Prostate gland (tissue), 2 donors: ENCODE measurements at regions not wholly inside any gene's neighbourhood (a gene's known extent, or its start where the extent isn't known, plus 50 kb on each side); places are given as distances from the start of the nearest gene placed in this dataset.
"Not testable (repeated sequence)": the region's sequence is repeated elsewhere in the genome, so short reads cannot be mapped to it uniquely, and the experiment has no call there.

ENCODE experiments used
- POLR2A ChIP-seq: fragments of 450-650 bp; IDR thresholded peaks from one replicate; pipeline ENCODE4 v1.6.1; 2016; ENCODE audit warnings: antibody characterized with exemption, mild to moderate bottlenecking
- POLR2AphosphoS5 ChIP-seq: sonication (generic); formaldehyde crosslinking; IDR thresholded peaks from one replicate; pipeline ENCODE4 v1.6.1; 2017; ENCODE audit warnings: antibody characterized with exemption
- TF ChIP-seq, protein P1 (sequence below), 4 experiments: fragments of 200-600 bp in 2 of 4; fragments of 450-650 bp in 2 of 4; sonication (generic) in 2 of 4; IDR thresholded peaks; 1 replicate in 3 of 4; 2 replicates in 1 of 4; pipeline ENCODE4 v1.5.1; 2016 to 2019; ENCODE audit warnings: antibody characterized with exemption in 4 of 4, mild to moderate bottlenecking in 2 of 4, moderate library complexity in 2 of 4

DNA sequence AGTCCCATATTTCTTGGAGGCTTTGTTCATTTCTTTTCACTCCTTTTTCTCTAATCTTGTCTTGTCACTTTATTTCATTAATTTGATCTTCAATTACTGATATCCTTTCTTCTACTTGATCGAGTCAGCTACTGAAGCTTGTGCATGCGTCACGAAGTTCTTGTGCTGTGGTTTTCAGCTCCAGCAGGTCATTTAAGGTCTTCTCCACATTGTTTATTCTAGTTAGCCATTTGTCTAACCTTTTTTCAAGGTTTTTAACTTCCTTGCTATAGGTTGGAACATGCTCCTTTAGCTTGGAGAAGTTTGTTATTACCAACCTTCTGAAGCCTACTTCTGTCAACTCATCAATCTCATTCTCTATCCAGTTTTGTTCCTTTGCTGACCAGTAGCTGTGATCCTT lies 234.0 kb downstream of the ATPSCKMT start:
- TF ChIP-seq, protein P1, sequence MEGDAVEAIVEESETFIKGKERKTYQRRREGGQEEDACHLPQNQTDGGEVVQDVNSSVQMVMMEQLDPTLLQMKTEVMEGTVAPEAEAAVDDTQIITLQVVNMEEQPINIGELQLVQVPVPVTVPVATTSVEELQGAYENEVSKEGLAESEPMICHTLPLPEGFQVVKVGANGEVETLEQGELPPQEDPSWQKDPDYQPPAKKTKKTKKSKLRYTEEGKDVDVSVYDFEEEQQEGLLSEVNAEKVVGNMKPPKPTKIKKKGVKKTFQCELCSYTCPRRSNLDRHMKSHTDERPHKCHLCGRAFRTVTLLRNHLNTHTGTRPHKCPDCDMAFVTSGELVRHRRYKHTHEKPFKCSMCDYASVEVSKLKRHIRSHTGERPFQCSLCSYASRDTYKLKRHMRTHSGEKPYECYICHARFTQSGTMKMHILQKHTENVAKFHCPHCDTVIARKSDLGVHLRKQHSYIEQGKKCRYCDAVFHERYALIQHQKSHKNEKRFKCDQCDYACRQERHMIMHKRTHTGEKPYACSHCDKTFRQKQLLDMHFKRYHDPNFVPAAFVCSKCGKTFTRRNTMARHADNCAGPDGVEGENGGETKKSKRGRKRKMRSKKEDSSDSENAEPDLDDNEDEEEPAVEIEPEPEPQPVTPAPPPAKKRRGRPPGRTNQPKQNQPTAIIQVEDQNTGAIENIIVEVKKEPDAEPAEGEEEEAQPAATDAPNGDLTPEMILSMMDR (IDR thresholded peaks at IDR 0.05) = not testable (repeated sequence)
- not testable (repeated sequence) for TF ChIP-seq POLR2A, POLR2AphosphoS5
